Keratinocyte (primary cell): ENCODE measurements at regions not wholly inside any gene's neighbourhood (a gene's known extent, or its start where the extent isn't known, plus 50 kb on each side); places are given as distances from the start of the nearest gene placed in this dataset.

Experiments
- DNase-seq: peaks from one replicate; pipeline ENCODE4 v3.0.0-alpha.2; 2011; ENCODE audit warnings: low read depth, missing footprints, low spot score
- FAIRE-seq: peaks from 2 replicates; lab custom pipeline; 2011; peaks lifted over from hg19 to GRCh38; lab: Jason Lieb, UNC
- H2AFZ ChIP-seq: 2 replicates; pipeline ENCODE4 v1.6.0; 2012; ENCODE audit warnings: low read length, control low read depth, inconsistent platforms; ENCODE audit not compliant: control insufficient read depth
- H3K27ac ChIP-seq: 2 replicates; pipeline ENCODE4 v1.5.1; 2011; ENCODE audit warnings: low read length; ENCODE audit not compliant: control insufficient read depth, insufficient read depth
- H3K27me3 ChIP-seq: 3 replicates; pipeline ENCODE4 v1.6.0; 2011; ENCODE audit warnings: low read length; ENCODE audit not compliant: control insufficient read depth, insufficient read depth; ENCODE audit errors: extremely low read depth
- H3K36me3 ChIP-seq, 2 experiments: 2 replicates in 1 of 2; 3 replicates in 1 of 2; pipeline ENCODE4 v1.5.1; 2011; ENCODE audit warnings: low read length in 2 of 2, mild to moderate bottlenecking in 1 of 2; ENCODE audit not compliant: control insufficient read depth in 2 of 2, insufficient read depth in 2 of 2; ENCODE audit errors: extremely low read depth in 1 of 2
- H3K4me1 ChIP-seq: 3 replicates; pipeline ENCODE4 v1.5.1; 2011; ENCODE audit warnings: low read length; ENCODE audit not compliant: control insufficient read depth, insufficient read depth; ENCODE audit errors: extremely low read depth
- H3K4me2 ChIP-seq: 3 replicates; pipeline ENCODE4 v1.6.0; 2011; ENCODE audit warnings: low read depth, low read length; ENCODE audit not compliant: control insufficient read depth, insufficient read depth; ENCODE audit errors: extremely low read depth
- H3K4me3 ChIP-seq, 3 experiments: fragments of 200-600 bp in 1 of 3; sonication (generic) in 1 of 3; 2 replicates in 2 of 3; 3 replicates in 1 of 3; pipeline ENCODE4 v1.5.1; 2011 to 2016; ENCODE audit warnings: low read length in 3 of 3, mild to moderate bottlenecking in 3 of 3, control low read depth in 2 of 3, inconsistent platforms in 1 of 3, low read depth in 1 of 3, mixed read lengths in 1 of 3, mixed run types in 1 of 3, moderate library complexity in 1 of 3; ENCODE audit not compliant: control insufficient read depth in 2 of 3, insufficient read depth in 2 of 3; ENCODE audit errors: extremely low read depth in 1 of 3
- H3K79me2 ChIP-seq: 2 replicates; pipeline ENCODE4 v1.6.0; 2012; ENCODE audit warnings: low read length; ENCODE audit not compliant: control insufficient read depth, insufficient read depth
- H3K9ac ChIP-seq: 3 replicates; pipeline ENCODE4 v1.6.0; 2011; ENCODE audit warnings: low read length; ENCODE audit not compliant: control insufficient read depth, insufficient read depth; ENCODE audit errors: extremely low read depth
- H3K9me1 ChIP-seq: 3 replicates; pipeline ENCODE4 v1.6.0; 2011; ENCODE audit warnings: low read length; ENCODE audit not compliant: control insufficient read depth, insufficient read depth; ENCODE audit errors: extremely low read depth
- H3K9me3 ChIP-seq: 2 replicates; pipeline ENCODE4 v1.5.1; 2012; ENCODE audit warnings: low read depth, low read length; ENCODE audit not compliant: control insufficient read depth
- H4K20me1 ChIP-seq: 3 replicates; pipeline ENCODE4 v1.6.0; 2011; ENCODE audit warnings: low read length; ENCODE audit not compliant: control insufficient read depth, insufficient read depth; ENCODE audit errors: extremely low read depth
- CTCF ChIP-seq, 3 experiments: IDR thresholded peaks in 1 of 3; conservative IDR thresholded peaks in 1 of 3; optimal IDR thresholded peaks in 1 of 3; 2 replicates in 2 of 3; 3 replicates in 1 of 3; pipeline versions ENCODE3 to v1.5.1; 2011; ENCODE audit warnings: low read length in 3 of 3, mild to moderate bottlenecking in 3 of 3, moderate library complexity in 2 of 3, control low read depth in 1 of 3, inconsistent platforms in 1 of 3; ENCODE audit not compliant: insufficient read depth in 2 of 3; ENCODE audit errors: extremely low read depth in 1 of 3
- EZH2 ChIP-seq: IDR thresholded peaks from one replicate; pipeline ENCODE4 v1.6.1; 2012; ENCODE audit warnings: inconsistent platforms, mild to moderate bottlenecking, low read length, moderate library complexity
- dilution Hi-C: fragments of 300-500 bp; cut with MboI; formaldehyde crosslinking; loops from one replicate; pipeline ENCODE4 v1.7.0; 2020; ENCODE audit warnings: low sequenced_read_pairs; ENCODE audit not compliant: extremely low pct_ligation_motif_present

GRCh38 chr3:64743887-64744243 lies 56.1 kb upstream of the ADAMTS9 start:
- Histone ChIP-seq H4K20me1 (no peaks in the 10 kb centered on the region), H3K9me3 (no peaks in the 10 kb centered on the region), H3K36me3 (no peaks in the 10 kb centered on the region), H3K4me1 (no peaks in the 10 kb centered on the region), H3K27ac (no peak overlapping the region), H3K9ac (no peak overlapping the region), H3K4me3 (no peak overlapping the region), H3K9me1 (no peaks in the 10 kb centered on the region), H2AFZ (no peak overlapping the region), H3K27me3 (no peaks in the 10 kb centered on the region), H3K79me2 (no peaks in the 10 kb centered on the region), H3K4me2 (no peak overlapping the region)
- FAIRE-seq (no peak), DNase-seq (no peak)
- dilution Hi-C loops, result no loop called here
- TF ChIP-seq CTCF (optimal IDR thresholded peaks at IDR 0.05 in 1 of 3, IDR thresholded peaks at IDR 0.05 in 1 of 3, conservative IDR thresholded peaks at IDR 0.05 in 1 of 3; ENCODE audit: extremely low read depth in 1 of 3, insufficient read depth in 2 of 3, low read length in 3 of 3), result no peak
- no peak for TF ChIP-seq EZH2

GRCh38 chr3:64743156-64743886 lies 55.5 kb upstream of the ADAMTS9 start:
- H3K27ac ChIP-seq, result no peak overlapping the region
- no peaks in the 10 kb centered on the region for H3K4me1 ChIP-seq
- no peaks in the 10 kb centered on the region for H4K20me1 ChIP-seq
- H3K36me3 ChIP-seq, result no peaks in the 10 kb centered on the region
- H3K4me3 ChIP-seq, result no peak overlapping the region
- TF ChIP-seq CTCF (optimal IDR thresholded peaks at IDR 0.05 in 1 of 3, IDR thresholded peaks at IDR 0.05 in 1 of 3, conservative IDR thresholded peaks at IDR 0.05 in 1 of 3; ENCODE audit: extremely low read depth in 1 of 3, insufficient read depth in 2 of 3, low read length in 3 of 3) (no peak), EZH2 (no peak)
- no peaks in the 10 kb centered on the region for H3K27me3 ChIP-seq
- H3K9ac ChIP-seq, result no peak overlapping the region
- FAIRE-seq, result no peak
- H3K9me3 ChIP-seq, result no peaks in the 10 kb centered on the region
- H3K9me1 ChIP-seq, result no peaks in the 10 kb centered on the region
- dilution Hi-C loops, result no loop called here
- no peak overlapping the region for H2AFZ ChIP-seq
- no peak for DNase-seq
- no peaks in the 10 kb centered on the region for H3K79me2 ChIP-seq
- H3K4me2 ChIP-seq, result no peak overlapping the region
